ENCODE measurements at regions not wholly inside any gene's neighbourhood (a gene's known extent, or its start where the extent isn't known, plus 50 kb on each side); places are given as distances from the start of the nearest gene placed in this dataset.

- Histone ChIP-seq H3K36me3 (ENCODE audit: insufficient read depth) (no peaks in the 10 kb centered on the region), H3K27ac (ENCODE audit: low read depth) (no peak overlapping the region), H3K4me2 (no peak overlapping the region), H3K27me3 (ENCODE audit: insufficient read depth) (no peaks in the 10 kb centered on the region), H3K4me1 (ENCODE audit: insufficient read depth) (no peaks in the 10 kb centered on the region), H2AFZ (no peak overlapping the region), H3F3A (replicated peaks; ENCODE audit: low read depth) (no peaks in the 10 kb centered on the region), H3K9me2 (ENCODE audit: insufficient read depth) (0 out of 2 replicates have a peak, but pooled peaks cover 4% of the 10 kb centered on the region), H3K4me3 (no peak overlapping the region), H3K79me2 (replicated peaks; ENCODE audit: insufficient read depth) (no peaks in the 10 kb centered on the region), H4K20me1 (replicated peaks; ENCODE audit: insufficient read depth) (no peaks in the 10 kb centered on the region)
- Mint-ChIP-seq H3K27me3 (ENCODE audit: insufficient read depth, low read depth, poor library complexity) (peaks cover 5% of the 10 kb centered on the region), H3K4me3 (no peak overlapping the region), H3K9me3 (no peaks in the 10 kb centered on the region), H3K4me1 (0 out of 3 replicates have a peak, but pooled peaks cover 3% of the 10 kb centered on the region), H3K27ac (no peak overlapping the region), H3K36me3 (ENCODE audit: low read depth) (no peaks in the 10 kb centered on the region; the same call in 2 of the 3 replicates)
- ATAC-seq (no peak), DNase-seq (ENCODE audit: low spot score) (no peak)
- TF ChIP-seq NANOG (IDR thresholded peaks at IDR 0.05; ENCODE audit: borderline replicate concordance), result no peak
- no peak for TF ChIP-seq JUNB (IDR thresholded peaks at IDR 0.05; ENCODE audit: unreplicated experiment)
- TF ChIP-seq REST (IDR thresholded peaks at IDR 0.05; ENCODE audit: unreplicated experiment), result no peak
- TF ChIP-seq CTCF (conservative IDR thresholded peaks at IDR 0.05; ENCODE audit: low read depth in 2 of 2), result no peak
- TF ChIP-seq ZNF462 (CRISPR knock-in tag; IDR thresholded peaks at IDR 0.05), result no peak
- no peak for TF ChIP-seq ZNF114 (CRISPR knock-in tag; IDR thresholded peaks at IDR 0.05)
- TF ChIP-seq EZH2 (IDR thresholded peaks at IDR 0.05; ENCODE audit: low read depth, unreplicated experiment), result no peak
- no peak for TF ChIP-seq CREB1 (CRISPR knock-in tag; IDR thresholded peaks at IDR 0.05; ENCODE audit: low read depth)
- TF ChIP-seq ETS1 (IDR thresholded peaks at IDR 0.05), result no peak
- no peak for TF ChIP-seq POLR2AphosphoS5 (IDR thresholded peaks at IDR 0.05; ENCODE audit: low read depth)
- TF ChIP-seq EZH2phosphoT487 (IDR thresholded peaks at IDR 0.05; ENCODE audit: unreplicated experiment), result no peak
- TF ChIP-seq ZNF331 (CRISPR knock-in tag; IDR thresholded peaks at IDR 0.05; ENCODE audit: low read depth), result no peak
- no peak for TF ChIP-seq STAT1 (IDR thresholded peaks at IDR 0.05; ENCODE audit: unreplicated experiment)
Observed at GRCh38 chr22:48563118-48563965, 1264.3 kb downstream of the BRD1 start.

Measured in GM23338 (cell line).